Inferior parietal cortex (tissue), 1 donor: ENCODE measurements at regions not wholly inside any gene's neighbourhood (a gene's known extent, or its start where the extent isn't known, plus 50 kb on each side); places are given as distances from the start of the nearest gene placed in this dataset.

Source experiments
- DNase-seq: peaks from one replicate; pipeline ENCODE4 v3.0.0-alpha.2; 2016; ENCODE audit errors: extremely low spot score

DNA sequence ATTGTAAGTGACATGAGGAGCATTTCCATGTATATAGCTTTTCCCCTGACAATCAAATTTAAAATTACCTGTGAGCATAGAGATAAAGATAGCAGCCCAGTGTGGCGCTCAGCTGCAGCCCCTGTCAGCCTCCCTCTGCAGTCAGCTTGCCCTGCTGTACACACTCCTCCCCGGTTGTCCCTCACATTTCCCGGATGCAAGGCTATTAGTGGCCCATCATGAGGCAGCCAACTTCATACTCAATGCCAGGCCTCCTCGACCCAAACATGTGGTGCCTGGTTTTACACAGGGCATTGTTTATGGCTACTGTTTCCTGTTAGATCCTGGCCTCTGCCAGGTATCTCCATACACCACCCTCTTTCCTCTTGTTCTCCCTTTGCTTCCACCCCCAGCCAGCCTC, 116.1 kb upstream of the SH3BP4 start:
- DNase-seq: no peak

DNA sequence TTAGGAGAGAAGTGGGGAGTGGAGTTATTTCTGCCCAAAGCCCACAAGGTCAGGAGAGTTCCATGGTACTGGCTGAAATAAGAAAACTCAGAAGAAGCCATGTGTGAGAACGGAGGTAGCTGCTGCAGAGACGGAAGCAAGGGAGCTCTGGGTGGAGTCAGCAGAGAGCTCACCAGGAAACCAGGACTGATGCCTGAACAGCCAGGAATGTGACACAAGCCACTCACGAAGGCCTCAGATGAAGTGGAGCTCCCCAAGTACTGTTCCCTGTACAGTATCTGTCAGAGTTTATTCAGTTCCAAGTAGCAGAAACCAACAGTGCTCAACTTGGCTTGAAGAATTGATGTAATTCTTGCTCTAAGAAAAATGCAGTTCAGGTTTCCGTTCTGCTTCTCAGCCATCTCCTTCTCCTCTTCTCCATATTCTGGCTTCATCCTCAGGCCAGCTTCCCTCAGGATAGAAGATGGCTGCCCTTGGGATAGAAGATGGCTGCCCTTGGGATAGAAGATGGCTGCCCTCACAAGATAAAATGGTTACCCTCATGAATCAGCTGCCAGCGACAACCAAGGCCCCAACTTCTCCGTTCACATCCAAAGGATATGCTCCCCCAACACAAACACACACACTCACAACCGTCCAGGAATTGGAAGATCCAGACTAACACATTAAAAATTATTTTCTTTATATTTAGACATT, 117.4 kb upstream of the SH3BP4 start:
- DNase-seq: no peak

DNA sequence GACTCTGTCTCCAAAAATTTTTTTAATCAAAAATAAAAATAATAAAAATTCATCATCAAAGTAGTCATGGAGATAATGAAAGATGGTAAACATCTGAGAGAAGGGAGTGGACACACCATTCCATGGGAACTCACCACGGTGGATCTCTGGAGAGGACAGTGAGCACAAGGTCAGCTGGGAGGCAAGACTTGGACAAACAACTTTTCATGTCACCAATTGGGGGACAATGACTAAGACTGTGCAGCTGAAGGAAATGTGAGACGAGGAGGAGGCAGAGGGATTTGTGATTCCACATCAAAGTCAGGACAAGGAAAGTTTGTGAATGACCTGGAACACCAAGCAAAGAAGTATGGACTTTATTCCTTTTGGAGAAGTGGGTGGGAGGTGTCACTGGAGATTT, 121.0 kb upstream of the SH3BP4 start:
- DNase-seq: no peak

DNA sequence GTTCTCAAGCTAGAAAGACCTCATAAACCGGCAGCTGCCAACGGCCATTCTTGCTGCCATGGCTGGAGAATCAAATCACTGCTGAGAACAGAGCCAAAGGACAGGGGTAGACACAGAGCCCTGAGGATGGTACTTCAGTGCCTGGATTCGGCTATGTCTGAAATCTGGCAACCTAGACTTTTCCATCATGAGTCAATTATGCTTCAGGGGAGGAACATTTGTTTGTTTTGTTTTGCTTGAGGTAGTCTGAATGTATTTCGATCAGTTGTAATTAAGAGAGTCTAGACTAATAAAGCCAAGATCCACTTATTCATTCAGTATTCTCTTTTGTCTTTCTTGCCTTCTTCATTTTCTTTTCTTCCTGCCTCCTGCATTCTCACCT, 122.8 kb upstream of the SH3BP4 start:
- DNase-seq: no peak

DNA sequence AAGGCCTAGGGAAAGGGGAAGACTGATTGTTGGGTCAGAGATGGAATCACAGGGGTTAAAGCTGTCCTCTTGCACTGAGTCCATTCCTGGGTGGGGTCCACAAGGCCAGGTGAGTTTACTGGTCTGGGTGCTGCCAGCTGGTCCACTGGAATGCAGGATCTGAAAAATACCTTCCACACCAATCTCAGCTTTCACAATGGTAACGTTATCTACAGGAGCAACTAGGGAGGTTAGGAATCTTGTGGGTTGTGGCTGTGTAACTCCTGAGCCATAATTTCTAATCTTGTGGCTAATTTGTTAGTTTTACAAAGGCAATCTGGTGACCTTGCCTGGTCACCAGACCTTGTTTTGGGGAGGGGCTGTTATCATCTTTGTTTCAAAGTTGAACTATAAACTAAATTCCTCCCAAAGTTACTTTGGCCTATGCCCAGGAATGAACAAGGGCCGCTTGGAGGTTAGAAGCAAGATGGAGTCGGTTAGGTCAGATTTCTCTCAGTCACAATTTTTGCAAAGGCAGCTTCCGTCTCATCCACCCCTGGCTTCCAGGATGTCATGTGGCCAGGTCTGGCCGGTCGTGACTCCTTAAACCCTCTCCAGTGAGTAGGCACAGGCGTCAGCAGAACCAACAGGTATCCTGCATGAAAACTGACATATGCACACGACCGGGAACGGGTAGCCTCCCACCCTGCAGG, 123.3 kb upstream of the SH3BP4 start:
- DNase-seq: no peak

DNA sequence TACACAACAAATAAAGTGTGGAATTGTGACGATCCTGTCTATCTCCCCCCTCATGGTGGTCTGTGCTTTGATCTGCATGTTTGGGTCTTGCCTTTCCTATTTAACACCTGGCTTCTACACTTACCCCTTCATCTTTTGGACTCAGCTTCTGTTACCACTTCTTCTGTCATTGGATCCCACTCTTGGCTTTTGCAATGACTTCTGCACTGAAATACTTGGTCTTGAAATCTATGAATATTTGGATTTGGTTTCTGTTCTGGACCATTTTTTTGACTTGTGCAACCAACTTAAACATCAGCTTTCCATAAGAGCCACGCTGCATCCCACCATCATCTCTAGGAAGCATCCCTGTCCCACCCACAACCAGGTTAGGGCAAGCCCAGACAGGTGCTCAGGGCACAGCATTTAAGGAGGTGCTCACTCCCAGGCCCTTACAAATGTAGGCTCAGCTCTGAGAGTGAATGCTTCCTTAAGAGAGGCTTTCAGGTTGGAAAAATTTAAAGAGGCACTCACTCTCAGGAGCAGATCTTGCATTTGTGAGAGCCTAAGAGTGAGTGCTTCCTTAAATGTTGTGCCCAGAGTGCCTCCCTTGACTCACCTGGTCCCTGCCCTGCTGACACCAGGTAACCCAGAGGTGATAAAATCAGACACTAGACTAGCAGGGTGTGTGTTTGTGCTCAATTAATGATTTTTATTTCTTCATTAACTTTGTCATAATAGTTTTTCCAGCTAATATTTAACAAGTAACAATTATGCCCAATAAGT, 124.5 kb upstream of the SH3BP4 start:
- DNase-seq: no peak

DNA sequence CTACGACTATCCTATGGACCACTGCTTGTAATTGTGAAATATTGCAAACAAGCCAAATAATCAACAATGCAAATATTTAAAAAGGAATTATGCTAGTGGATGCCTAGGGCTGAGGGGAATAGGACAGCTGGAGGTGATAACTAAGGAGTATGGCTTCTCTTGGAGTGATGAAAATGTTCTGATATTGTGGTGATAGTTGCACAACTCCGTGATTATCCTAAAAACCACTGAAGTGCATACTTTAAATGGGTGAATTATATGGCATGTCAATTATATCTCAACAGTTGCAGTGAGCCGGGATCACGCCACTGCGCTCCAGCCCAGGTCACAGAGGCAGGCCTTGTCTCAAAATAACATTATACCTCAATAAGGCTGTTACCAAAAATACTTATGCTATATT, 125.1 kb upstream of the SH3BP4 start:
- no peak for DNase-seq

DNA sequence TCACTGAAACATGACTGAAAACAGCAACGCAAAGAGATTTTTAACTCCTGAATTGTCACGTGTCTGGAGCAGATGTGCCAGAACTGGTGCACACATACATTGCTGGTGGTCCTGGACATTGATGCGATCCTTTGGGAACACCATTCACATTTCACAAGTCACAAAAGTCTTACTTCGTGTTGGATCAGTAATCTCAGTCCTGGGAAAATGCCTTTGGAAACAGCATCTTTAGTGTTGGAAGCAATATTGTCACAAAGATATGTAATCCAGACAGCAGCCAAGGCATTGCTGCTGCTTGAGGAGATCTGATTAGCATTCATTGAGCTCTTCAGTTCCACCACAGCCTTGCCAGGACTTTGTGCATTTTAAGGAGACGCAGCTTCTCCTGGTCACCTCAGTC, 126.2 kb upstream of the SH3BP4 start:
- DNase-seq: no peak

DNA sequence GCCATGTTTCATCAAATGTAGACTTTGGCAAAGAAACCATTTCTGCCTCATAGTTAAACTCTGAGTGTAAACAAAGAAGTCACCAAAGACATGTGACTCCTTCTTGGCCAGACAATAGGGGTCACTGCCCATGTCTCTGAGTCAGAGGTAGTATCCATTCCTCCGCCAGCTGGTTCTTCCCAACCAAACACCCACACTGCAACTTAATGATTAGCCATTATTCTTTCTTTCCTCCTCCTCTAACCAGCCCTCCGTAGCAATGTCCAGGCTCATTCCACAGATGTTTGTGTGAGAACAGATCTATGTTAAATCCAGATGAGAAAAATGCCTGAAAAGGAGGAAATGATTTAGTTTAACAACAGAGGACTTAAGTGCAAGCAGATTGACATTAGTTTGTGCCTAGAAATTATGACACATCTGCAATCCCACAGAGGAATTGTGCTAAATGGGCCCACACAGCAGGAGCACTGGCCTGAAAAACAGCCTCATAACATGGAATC, 127.9 kb upstream of the SH3BP4 start:
- DNase-seq: no peak

DNA sequence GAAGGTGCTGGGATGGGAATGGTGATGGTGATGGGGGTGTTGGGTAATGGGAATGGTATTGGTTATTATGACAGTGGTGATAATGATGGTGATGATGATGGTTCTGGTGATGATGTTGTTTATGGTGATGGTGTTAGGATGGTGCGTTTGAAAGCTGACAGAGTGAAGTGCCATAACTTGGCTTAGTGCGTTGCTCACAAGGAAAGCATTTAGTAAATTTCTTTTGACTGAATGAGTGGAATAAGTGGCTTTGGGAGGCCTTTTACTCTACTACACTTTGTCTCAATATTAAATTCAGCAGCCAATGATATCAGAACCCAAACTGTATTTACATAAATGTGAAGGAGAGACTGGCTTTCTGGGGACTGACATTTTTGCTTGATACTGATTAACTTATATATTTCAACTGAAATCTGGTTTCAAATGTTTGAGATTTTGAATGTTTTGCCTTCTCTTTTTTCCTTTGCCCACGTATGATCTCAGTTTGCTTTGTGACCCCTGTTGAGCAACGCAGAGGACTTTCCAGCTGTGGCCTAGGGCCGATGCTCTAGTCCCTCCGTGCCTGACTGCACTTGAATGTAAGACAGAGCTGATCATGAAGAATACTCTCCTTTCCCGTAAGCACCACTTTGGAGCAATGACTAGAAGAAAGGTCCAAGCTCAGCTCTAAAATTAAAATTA, 128.5 kb upstream of the SH3BP4 start:
- no peak for DNase-seq

DNA sequence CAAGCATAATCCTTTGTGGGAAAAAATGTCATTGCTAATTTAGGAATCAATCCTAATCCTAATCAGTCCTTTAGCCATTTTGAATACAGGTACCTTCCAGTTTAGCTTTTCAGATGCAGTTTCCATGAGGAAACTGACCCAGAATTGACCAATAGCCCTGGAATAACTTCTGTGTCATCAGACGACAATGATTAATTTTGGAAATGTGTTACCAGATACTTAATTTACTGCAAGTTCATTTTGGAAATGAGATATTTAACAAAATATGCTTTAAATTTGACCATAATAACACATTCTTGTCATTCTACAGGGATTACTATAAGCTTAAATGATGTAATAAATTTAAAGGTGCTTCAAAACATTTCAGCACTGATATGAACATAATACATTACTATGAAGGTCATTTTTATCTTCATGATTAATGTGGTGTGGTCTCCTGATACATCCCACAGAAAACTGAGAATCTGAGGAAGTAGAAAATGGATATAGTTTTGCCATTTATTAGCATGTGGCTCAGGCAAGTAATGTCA, 129.8 kb upstream of the SH3BP4 start:
- no peak for DNase-seq

DNA sequence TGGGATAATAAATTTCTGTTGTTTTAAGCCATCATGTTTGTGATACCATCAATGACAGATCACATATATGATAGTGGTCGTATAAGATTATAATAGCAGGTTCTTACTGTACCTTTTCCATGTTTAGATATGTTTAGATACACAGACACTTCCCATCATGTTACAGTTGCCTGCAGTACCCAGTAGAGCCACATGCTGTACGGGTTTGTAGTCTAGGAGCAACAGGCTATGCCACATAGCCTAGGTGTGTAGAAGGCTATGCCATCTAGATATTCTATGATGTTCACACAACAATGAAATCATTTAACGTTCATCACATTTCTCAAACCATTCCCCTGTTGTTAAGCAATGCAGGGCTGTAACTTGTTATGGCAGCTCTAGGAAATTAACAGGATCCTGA, 132.9 kb upstream of the SH3BP4 start:
- no peak for DNase-seq

DNA sequence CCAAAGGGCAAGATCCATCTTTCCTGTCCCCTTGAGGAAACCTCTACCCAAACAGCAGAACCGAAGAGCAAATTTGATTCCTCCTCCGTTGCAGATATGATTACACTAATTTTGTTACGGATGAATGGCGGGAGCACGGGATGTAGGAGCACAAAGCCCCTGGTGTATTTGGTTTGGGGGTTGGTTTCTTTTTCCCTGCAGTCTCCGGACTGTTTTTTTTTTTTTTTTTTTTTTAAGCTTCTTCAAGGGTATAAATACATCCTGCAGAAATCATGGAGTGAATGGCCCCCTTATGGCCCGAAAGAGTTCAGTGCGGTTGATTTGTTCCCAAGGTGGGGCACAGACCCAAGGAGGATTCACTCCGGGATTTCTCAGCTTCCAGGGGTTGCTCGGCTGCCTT, 135.3 kb upstream of the SH3BP4 start:
- DNase-seq: no peak

DNA sequence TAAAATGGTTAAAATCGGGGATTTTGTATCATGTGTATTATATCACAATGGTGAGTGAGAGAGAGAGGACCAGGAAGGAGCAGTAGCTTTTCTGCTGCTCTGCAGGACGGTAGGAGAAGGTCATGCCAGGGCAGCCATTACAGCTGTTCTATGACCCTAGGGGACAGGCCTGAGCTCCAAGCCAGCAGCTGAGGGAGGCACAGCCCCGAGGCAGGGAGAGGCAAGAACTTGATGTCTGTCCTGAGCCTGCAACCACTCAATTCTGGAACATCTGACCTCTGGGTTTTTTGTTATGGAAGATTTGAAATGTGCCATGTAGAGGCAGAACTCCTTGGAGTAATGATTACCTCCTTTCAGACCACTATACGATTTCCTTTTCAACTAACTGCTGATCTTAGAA, 135.8 kb upstream of the SH3BP4 start:
- DNase-seq: no peak

DNA sequence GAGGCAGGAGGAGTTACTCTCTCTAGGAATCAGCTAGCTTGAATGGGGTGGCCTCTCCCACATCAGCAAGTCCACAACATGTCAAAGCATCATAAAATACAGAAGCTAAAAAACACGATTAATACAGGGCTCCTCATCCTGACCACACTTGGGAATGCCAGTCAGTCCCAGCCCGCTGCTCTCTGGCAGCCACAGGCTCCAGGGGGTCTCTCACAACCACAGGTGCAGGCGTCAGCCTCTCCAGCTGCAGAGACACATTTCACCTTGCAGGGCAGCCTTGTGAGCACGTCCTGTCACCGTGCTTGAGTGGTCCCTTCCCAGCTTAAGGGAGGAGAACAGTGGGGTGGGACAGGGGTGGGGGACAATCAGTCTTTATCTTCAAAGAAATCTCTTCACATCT, 137.4 kb upstream of the SH3BP4 start:
- no peak for DNase-seq

DNA sequence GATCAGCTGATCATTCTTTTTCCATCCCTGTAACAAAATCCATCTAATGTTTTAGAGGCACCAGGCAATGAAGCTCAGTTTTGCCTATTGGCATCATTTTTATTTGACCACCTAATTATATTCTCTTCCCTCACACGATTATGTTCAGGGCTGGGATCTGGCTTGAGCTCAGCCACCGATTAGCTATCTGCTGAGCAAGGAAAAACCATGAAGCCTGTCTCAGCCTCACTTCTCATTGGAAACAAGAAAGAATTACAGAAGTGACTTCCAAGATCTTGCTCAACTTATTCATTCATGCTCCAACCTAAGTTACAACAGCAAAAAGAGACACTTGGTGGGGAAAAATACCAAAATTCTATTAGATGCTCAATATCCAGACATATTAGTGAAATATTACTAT, 139.0 kb upstream of the SH3BP4 start:
- no peak for DNase-seq

DNA sequence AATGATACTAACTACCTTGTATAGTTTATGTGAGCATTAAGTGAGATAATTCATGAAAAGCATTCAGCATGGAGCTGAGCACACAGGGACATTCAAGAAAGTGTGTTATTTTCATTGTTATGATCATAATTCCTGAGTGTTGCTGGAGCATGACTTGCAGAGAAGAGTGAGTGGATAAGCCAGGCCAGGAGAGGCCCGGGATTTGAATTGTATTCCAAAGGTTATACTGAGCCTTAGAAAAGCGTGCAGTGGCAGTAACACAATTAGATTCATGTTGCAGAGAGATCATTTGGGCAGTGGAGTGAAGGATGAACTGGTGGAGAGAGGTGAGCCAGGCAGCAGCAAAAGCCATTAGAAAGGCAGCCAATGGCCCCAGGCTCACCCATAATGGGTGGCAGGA, 142.9 kb upstream of the SH3BP4 start:
- DNase-seq: no peak

DNA sequence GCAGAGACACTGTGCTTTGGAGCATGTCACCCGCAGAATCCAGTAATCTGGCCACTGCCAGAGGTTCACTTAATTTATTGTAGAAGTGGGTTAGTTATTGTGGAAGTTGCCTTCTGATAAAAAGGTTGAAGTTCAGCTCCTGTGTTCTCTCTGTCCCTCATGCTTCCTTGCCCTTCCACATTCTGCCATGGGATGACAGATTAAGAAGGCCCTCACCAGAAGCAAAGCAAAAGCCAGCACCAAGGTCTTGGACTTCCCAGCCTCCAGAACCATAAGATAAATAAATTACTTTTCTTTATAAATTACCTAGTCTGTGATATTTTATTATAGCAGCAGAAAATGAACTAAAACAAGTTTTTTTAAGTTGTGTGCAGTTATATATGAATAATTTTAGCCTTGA, 145.0 kb upstream of the SH3BP4 start:
- no peak for DNase-seq

DNA sequence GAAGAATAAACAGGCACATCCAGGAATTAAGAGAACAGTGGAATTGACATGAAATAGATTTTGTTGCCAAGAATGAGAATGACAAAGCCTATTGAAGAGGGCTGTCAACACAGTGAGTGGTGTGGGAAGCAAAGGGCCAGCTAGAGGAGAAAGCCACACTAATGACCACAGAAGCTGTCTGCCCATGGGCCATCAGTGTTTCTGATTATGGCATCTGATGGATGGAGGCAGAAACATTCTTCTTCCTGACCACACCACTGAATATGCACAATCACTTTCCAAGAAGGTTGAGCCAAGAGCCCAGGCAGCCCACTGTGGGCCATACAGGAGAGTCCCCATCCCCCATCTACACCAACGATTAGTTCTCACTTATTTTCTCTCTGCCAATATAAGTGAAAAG, 146.0 kb upstream of the SH3BP4 start:
- no peak for DNase-seq

DNA sequence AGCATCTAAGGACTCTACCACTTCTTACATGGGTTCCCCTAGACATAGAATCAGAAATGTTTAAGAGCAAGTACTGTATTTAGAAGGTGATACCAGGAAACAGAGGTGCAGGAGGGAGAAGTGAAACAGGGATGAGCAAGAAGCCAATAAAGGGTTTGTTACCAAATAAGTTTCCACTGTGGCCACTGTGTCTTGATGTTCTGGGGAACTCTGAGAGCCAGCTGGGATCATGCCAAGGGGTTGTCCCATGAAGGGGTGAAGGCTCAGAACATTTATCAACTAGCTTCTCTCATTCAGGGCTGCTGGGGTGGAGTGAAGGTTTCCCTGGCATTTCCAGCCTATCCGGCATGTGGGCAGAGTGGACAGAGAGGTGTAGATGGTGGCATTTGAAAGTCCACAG, 147.1 kb upstream of the SH3BP4 start:
- no peak for DNase-seq

DNA sequence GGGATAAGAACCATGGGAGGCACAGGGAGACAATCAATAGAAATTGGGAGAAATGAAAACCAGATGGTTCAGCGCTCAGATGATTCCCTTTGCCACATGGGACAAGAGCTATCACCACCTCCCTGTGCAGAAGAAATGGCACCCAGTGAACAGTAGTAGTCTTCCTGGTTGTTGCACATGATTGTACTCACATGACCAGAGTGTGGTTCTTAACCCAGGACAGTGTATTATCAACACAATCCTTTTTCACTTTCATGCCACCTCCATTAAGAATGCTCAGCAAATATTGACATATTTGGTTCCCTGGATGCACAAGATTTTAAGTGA, 149.0 kb upstream of the SH3BP4 start:
- DNase-seq: no peak
